H7 (cell line): ENCODE measurements at regions not wholly inside any gene's neighbourhood (a gene's known extent, or its start where the extent isn't known, plus 50 kb on each side); places are given as distances from the start of the nearest gene placed in this dataset.

Experiments
- DNase-seq: peaks from one replicate; pipeline ENCODE4 v3.0.0; 2012
- H3K27me3 ChIP-seq: 2 replicates; pipeline ENCODE4 v1.6.0; 2011; ENCODE audit warnings: mild to moderate bottlenecking, low read length; ENCODE audit not compliant: control insufficient read depth, insufficient read depth
- H3K36me3 ChIP-seq: replicated peaks from 2 replicates; pipeline ENCODE4 v1.5.1; 2011; ENCODE audit warnings: low read length; ENCODE audit not compliant: control insufficient read depth, insufficient read depth
- H3K4me3 ChIP-seq: 2 replicates; pipeline ENCODE4 v1.5.1; 2011; ENCODE audit warnings: low read depth, mild to moderate bottlenecking, control low read depth, low read length, moderate library complexity; ENCODE audit not compliant: insufficient read depth

DNA sequence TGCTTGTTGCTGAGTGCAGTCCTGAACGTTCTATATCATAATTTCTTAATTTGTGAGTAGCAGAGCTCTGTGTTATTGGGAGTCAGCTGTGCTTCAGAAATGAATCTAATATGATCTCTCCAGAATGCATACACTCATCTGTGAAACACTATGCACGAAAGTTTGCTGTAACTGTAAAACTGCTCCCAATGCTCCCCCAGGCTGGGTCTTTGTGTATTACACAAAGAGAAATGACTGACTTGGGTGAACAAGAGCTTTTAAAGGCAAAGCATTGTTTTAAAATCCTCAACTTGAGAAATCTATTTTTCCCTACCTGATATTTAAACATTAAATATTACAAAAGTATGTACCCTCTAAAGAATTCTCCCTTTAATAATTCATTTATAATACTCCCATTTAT is 636.7 kb upstream of the KIF2B start:
- Histone ChIP-seq H3K27me3 (no peaks in the 10 kb centered on the region), H3K36me3 (no peaks in the 10 kb centered on the region), H3K4me3 (no peak overlapping the region)
- no peak for DNase-seq

GRCh38 chr17:53176629-53177028 is 646.1 kb upstream of the KIF2B start:
- Histone ChIP-seq H3K27me3 (no peaks in the 10 kb centered on the region), H3K36me3 (no peaks in the 10 kb centered on the region), H3K4me3 (no peak overlapping the region)
- no peak for DNase-seq

- Histone ChIP-seq H3K4me3 (no peak overlapping the region), H3K27me3 (no peaks in the 10 kb centered on the region), H3K36me3 (no peaks in the 10 kb centered on the region)
- DNase-seq, result no peak
Measured at GRCh38 chr17:53168413-53168812, 654.3 kb upstream of the KIF2B start.

GRCh38 chr17:53166731-53167130 is 656.0 kb upstream of the KIF2B start:
- no peaks in the 10 kb centered on the region for H3K36me3 ChIP-seq
- DNase-seq, result no peak
- no peak overlapping the region for H3K4me3 ChIP-seq
- no peaks in the 10 kb centered on the region for H3K27me3 ChIP-seq

DNA sequence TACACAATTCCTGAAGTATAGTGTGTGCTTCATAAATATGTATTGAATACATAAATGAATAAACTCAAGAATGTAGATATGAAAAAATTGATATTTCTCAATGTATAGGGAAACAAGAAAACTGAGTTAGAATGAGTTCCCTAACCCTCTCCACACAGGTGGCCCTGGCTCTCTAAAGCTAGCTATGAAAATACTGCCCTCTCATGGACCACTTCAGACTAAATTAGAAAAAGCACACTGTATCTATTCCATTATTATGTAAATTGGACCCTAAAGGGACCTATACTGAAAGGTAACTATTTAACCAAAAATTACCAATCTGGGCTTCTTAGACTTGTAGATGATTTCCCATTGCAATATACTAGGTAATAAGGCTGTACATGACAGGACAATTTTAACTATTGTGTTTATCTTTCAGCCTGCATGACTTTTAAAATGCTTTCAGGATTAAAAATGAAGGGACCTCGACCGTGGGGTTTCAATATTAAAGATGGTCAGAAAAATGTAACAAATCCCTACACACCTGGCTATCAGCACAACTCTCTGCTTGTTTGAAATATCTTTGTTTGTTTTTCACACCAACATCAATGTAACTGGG is 672.5 kb upstream of the KIF2B start:
- H3K36me3 ChIP-seq, result no peaks in the 10 kb centered on the region
- DNase-seq, result peak; percentile 8
- H3K27me3 ChIP-seq, result no peaks in the 10 kb centered on the region
- H3K4me3 ChIP-seq, result no peak overlapping the region

DNA sequence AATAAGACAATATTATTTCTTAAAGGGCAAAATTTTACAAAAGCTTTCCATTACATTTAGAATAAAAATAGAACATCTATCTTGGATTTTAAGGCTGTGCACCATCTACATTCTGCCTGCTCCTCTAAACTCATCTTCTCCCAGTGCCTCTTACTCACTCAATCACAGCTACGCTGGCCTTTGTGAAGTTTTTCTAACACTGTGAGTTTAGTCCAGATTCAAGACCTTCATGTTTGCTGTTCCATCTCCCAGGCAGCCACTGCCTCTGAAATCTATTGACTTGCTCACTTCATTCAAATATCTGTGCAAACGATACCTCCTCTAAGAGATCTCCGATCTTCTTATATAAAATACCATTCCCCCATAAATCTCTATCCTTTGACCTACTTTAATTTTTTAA is 673.4 kb upstream of the KIF2B start:
- no peak for DNase-seq
- H3K36me3 ChIP-seq, result no peaks in the 10 kb centered on the region
- no peak overlapping the region for H3K4me3 ChIP-seq
- no peaks in the 10 kb centered on the region for H3K27me3 ChIP-seq

DNA sequence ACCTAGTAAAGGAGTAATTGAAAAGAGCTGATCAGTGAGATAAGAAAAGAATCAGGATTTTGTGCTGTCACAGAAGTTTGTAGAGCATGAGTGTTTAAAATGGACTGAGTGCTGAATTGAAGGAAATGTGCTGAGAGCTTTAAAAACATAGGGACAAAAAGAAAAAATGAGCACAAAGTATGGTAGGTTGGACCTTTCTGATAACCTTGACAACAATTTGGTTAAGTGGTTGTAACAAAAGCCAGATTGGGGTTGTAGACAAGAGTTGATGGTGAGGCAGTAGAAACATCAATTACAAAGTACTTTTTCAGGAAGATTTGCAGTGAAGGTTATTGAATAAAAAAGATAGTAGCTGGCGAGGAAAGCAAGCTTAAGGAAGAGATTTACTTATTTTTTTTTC is 674.7 kb upstream of the KIF2B start:
- no peak for DNase-seq
- H3K27me3 ChIP-seq, result no peaks in the 10 kb centered on the region
- no peak overlapping the region for H3K4me3 ChIP-seq
- no peaks in the 10 kb centered on the region for H3K36me3 ChIP-seq

DNA sequence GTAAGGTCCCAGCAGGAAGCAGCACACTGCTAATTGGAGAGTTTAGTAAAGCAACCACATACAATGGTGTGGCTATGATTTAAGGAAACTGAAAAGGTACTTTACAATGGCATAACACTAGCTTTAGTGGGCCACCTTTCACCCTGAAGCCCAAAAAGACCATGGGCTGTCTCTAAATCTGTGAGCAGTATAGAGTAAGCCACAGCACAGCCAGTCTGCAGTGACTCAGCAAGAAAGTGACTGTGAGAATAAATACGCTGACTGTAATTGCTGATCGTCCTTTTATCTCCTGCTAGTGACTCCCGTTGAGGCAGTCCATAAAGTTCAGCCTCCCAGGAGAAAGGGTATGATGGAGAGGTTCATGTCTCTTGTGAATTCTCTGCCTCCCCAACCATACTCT is 679.8 kb upstream of the KIF2B start:
- no peak overlapping the region for H3K4me3 ChIP-seq
- H3K36me3 ChIP-seq, result no peaks in the 10 kb centered on the region
- H3K27me3 ChIP-seq, result no peaks in the 10 kb centered on the region
- DNase-seq, result no peak

DNA sequence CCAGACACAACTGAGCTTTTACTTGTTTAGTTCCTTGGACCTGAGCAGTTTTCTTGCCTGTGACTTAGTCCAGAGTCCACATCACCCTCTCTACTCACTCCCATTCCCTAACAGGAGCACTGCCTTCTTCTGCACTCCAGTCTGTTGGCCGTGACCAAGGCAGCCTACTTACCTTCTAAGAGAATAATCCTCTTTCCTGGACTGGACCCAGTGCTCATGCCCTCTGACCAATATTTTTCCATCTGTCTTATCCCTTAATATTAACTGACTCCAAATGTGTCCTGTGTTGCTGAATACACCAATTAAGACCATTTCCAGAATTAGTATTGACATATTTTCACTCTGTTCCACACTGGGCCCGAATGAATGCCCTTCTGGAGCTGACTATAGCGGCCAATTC is 681.0 kb upstream of the KIF2B start:
- no peaks in the 10 kb centered on the region for H3K27me3 ChIP-seq
- no peak overlapping the region for H3K4me3 ChIP-seq

GRCh38 chr17:53141280-53141679 is 681.4 kb upstream of the KIF2B start:
- Histone ChIP-seq H3K27me3 (no peaks in the 10 kb centered on the region), H3K4me3 (no peak overlapping the region), H3K36me3 (no peaks in the 10 kb centered on the region)
- no peak for DNase-seq

More for the DNA sequence above, 681.0 kb upstream of the KIF2B start:
- no peaks in the 10 kb centered on the region for H3K36me3 ChIP-seq
- no peak for DNase-seq

DNA sequence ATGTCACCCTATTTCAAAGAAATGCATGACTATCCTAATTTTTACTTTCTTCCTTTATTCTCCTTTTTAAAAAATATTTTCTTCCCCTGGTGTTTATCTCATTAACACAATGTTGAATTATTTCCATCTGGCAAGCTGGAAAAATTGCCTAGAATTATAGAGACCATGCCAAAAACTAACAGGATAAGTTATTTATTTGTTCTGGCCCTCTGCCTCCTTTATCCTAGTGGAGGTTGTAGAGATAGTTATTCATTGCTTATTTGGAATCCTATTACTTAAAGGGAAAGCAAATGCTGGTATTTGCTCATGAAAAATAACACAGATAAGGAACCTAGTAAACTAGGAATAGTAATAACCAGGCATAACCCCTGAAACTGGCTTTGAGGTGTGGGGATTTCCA is 684.9 kb upstream of the KIF2B start:
- no peak for DNase-seq
- no peaks in the 10 kb centered on the region for H3K27me3 ChIP-seq
- H3K36me3 ChIP-seq, result no peaks in the 10 kb centered on the region
- no peak overlapping the region for H3K4me3 ChIP-seq

GRCh38 chr17:53135969-53136368 is 686.8 kb upstream of the KIF2B start:
- DNase-seq, result no peak
- H3K4me3 ChIP-seq, result no peak overlapping the region
- H3K36me3 ChIP-seq, result no peaks in the 10 kb centered on the region
- H3K27me3 ChIP-seq, result no peaks in the 10 kb centered on the region

DNA sequence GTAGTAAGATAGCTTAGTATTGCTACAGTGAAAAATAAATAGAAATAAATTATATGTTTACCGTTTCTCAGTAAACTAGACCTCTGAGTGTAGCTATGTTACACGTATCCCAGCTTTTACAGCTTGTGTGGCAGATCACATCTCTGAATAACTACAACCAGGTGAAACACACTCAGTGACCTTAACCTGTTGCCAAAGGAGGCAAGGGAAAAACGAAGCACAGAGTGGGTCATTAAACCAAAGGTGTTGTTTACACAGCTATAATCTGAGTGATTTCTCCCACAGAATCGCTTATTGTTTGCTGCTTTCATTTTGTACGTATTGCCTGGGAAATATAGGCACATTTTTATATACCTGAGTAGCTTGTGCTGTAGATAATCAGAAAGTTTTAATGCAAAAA is 688.2 kb upstream of the KIF2B start:
- Histone ChIP-seq H3K36me3 (no peaks in the 10 kb centered on the region), H3K4me3 (no peak overlapping the region), H3K27me3 (no peaks in the 10 kb centered on the region)
- no peak for DNase-seq

- H3K27me3 ChIP-seq, result no peaks in the 10 kb centered on the region
- no peak for DNase-seq
- no peak overlapping the region for H3K4me3 ChIP-seq
- no peaks in the 10 kb centered on the region for H3K36me3 ChIP-seq
Measured at GRCh38 chr17:53133876-53134275, 688.9 kb upstream of the KIF2B start.

GRCh38 chr17:53129863-53130262 is 692.9 kb upstream of the KIF2B start:
- Histone ChIP-seq H3K36me3 (no peaks in the 10 kb centered on the region), H3K27me3 (no peaks in the 10 kb centered on the region), H3K4me3 (no peak overlapping the region)
- no peak for DNase-seq

DNA sequence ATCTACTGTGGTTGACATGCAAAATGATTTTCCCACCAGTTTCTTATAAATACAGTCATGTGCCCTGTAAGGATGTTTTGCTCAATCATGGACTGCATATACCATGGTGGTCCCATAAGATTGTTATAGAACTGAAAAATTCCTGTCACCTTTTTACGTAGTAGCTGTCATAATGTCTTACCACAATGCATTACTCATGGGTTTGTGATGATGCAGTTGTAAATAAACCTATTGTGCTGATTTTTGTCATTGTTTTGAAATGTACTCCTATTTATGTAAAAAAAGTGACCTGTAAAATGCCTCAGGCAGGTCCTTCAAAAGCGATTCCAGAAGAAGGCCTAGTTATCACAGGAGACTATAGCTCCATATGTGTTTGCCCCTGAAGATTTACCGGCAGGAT is 695.4 kb upstream of the KIF2B start:
- Histone ChIP-seq H3K4me3 (no peak overlapping the region), H3K36me3 (no peaks in the 10 kb centered on the region), H3K27me3 (no peaks in the 10 kb centered on the region)
- no peak for DNase-seq
